ENCODE measurements at regions not wholly inside any gene's neighbourhood (a gene's known extent, or its start where the extent isn't known, plus 50 kb on each side); places are given as distances from the start of the nearest gene placed in this dataset.

DNA sequence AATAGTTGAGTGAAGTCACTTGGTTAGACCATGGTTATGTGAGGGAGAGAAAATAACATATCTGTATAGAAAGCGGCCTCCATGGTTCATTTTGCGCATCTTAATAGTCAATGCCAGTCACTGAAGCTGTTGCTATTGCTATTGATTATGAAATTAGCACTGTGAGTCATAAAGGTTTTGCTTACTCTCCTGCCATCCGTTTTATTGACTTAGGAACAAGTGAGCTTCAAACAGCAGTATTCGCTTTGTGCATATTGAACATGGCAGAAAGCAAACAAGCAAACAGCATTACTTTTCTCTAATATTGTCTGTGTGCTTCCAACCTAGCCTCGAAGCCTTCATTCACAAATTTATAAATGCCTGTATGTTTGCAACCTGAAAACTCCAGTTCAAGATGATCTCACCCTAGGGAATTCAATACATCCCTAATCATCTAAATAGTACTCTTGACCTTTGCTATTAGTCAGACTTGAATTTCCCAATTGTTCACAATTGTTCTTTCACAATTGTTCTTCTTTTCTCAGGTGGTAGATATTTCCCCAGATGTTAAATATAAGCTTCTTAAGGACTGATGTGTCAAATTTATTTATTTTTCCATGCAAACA, 55.9 kb upstream of the GABRA2 start:
- CTCF ChIA-PET = interaction anchor here (0.6 kb wide), 1 partner anchor 1763 kb away, joined by 4 read pairs; no protein-coding TSS in a partner anchor
- POLR2A ChIA-PET (ENCODE audit: low non-redundant PET) = no interaction called here
- TF ChIP-seq, protein P1, sequence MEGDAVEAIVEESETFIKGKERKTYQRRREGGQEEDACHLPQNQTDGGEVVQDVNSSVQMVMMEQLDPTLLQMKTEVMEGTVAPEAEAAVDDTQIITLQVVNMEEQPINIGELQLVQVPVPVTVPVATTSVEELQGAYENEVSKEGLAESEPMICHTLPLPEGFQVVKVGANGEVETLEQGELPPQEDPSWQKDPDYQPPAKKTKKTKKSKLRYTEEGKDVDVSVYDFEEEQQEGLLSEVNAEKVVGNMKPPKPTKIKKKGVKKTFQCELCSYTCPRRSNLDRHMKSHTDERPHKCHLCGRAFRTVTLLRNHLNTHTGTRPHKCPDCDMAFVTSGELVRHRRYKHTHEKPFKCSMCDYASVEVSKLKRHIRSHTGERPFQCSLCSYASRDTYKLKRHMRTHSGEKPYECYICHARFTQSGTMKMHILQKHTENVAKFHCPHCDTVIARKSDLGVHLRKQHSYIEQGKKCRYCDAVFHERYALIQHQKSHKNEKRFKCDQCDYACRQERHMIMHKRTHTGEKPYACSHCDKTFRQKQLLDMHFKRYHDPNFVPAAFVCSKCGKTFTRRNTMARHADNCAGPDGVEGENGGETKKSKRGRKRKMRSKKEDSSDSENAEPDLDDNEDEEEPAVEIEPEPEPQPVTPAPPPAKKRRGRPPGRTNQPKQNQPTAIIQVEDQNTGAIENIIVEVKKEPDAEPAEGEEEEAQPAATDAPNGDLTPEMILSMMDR (conservative IDR thresholded peaks at IDR 0.05; ENCODE audit: low read depth) = no peak

DNA sequence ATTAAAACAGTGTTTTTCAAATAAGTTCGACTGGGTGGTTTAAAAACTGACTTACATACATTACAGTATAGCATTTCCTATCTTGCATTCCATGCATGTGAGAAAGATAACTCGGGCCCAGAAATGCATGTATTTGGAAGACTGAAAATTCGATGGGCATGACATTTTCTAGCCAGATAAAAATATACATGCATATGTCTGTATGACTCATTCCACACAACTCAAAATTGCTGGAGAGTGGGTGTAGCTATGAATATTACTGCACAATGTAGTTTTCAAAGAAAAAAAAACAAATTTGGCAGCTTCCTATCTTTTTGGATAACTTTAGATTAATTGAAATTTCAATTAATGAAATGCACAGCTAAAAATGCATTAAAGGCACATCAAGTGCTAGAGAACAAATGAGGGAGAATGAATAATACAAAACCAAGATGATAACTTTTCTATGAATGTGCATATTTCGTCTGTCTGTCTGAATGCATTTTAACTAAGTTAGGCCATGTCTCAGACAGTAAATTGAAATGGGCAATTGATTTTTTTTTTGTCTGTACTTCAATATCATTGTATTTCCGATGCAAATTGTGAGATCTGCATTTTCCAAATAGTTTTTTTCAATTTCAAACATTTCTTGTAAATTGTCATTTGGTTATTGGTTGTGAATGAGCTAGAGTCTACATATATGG, 54.5 kb upstream of the GABRA2 start:
- CTCF ChIA-PET = no interaction called here
- TF ChIP-seq, protein P1 (conservative IDR thresholded peaks at IDR 0.05; ENCODE audit: low read depth) = no peak
- no peak overlapping the region for H3K27ac ChIP-seq
- POLR2A ChIA-PET (ENCODE audit: low non-redundant PET) = no interaction called here
- peak; percentile 6 for DNase-seq (ENCODE audit: low spot score)

More for the DNA sequence above, 55.9 kb upstream of the GABRA2 start:
- no peak overlapping the region for H3K27ac ChIP-seq
- DNase-seq (ENCODE audit: low spot score) = peak; percentile 61

DNA sequence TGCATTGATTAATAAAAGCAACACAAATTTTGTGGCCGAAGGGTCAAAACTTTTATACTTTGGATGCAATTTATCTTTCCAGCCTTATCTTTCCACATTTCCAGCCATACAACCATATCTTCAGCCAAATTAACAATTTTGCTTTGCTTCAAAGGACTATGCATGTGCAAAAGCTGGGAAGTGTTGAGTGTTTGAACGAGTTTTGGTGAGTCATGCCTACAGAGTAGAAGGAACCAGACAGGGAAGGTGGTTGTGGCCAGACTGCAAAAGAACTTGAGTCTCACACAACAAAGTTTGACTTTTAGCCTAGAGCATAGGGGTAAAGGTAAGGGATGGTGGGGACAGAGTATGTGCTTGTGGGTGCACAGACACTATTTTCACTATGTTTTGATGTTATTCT, 53.0 kb upstream of the GABRA2 start:
- ChIA-PET POLR2A (ENCODE audit: low non-redundant PET) (no interaction called here), CTCF (no interaction called here)
- TF ChIP-seq, protein P1 (conservative IDR thresholded peaks at IDR 0.05; ENCODE audit: low read depth) = no peak
- DNase-seq (ENCODE audit: low spot score) = no peak
- H3K27ac ChIP-seq = no peak overlapping the region

DNA sequence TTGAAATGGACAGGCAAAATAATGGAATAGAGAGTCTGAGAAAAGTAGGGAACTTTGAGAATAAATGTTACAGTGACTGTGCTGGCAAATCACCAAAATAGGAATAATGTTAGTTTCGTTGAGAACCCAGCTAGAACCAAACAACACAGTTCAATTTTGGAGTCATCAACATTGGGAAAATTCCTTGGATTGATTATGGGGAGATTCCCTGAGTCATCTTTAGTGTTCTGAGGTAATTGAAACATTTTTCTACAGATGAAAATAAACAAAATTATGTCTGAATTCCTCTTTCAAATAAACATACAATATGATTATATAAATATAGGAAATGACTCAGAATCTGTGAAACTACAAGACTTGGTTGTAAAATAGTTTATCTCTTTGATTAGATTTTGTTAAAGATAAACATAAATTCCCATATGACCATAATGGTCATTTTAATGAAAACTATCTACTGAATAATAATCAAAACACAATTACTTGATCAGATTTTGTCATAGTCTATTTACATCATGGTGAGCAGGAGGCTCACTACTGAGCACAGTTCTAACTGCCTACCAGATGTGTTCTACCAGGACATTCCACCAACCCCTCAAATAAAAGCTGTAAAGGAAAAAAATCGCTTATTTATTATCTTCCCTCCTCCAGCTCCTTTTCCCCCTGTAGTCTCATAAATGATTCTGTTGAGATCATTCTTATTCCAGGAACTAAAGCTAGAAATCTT, 51.4 kb upstream of the GABRA2 start:
- ChIA-PET POLR2A (ENCODE audit: low non-redundant PET) (no interaction called here), CTCF (no interaction called here)
- H3K27ac ChIP-seq = no peak overlapping the region
- TF ChIP-seq, protein P1 (conservative IDR thresholded peaks at IDR 0.05; ENCODE audit: low read depth) = no peak
- DNase-seq (ENCODE audit: low spot score) = no peak

All from RWPE1 (cell line).